ENCODE measurements at regions not wholly inside any gene's neighbourhood (a gene's known extent, or its start where the extent isn't known, plus 50 kb on each side); places are given as distances from the start of the nearest gene placed in this dataset.
"Not testable (repeated sequence)": the region's sequence is repeated elsewhere in the genome, so short reads cannot be mapped to it uniquely, and the experiment has no call there.

DNA sequence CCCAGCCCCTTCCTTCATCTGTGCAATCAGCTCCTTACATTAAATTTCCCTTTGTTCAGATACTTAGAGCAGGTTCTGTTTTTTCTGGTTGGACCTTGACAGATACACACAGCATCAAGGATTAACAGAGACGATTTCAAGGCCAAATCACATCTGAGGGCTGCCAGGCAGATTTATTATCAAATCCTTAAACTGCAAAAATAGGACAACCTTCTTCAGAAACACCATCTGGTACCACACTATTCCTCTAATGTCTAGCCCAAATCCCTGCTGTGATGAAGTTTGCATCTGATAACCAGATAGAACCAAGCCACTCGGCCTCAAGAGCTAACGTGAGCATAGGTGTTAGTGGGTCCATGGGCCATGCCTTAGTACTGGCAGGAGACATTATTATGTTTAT lies 250.7 kb upstream of the PROK2 start:
- no peak for DNase-seq (ENCODE audit: low read depth, low spot score)

DNA sequence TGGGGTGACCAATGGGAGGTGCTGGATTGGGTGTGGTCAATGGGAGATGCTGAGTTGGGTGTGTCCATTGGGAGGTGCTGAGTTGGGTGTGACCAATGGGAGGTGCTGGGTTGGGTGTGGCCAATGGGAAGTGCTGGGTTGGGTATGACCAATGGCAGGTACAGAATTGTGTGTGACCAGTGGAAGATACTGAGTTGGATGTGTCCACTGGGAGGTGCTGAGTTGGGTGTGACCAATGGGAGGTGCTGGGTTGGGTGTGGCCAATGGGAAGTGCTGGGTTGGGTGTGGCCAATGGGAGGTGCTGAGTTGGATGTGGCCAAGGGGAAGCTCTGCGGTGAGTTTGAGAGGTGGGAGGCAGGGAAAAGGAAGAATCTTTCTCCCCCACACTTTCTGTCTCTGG lies 250.0 kb upstream of the PROK2 start:
- no peak for DNase-seq (ENCODE audit: low read depth, low spot score)

- no peak for DNase-seq (ENCODE audit: low read depth, low spot score)
Measured at GRCh38 chr3:72033666-72034428, 248.9 kb upstream of the PROK2 start.

GRCh38 chr3:72032441-72033135 lies 247.6 kb upstream of the PROK2 start:
- DNase-seq (ENCODE audit: low read depth, low spot score): no peak

GRCh38 chr3:72031581-72031980 lies 246.6 kb upstream of the PROK2 start:
- no peak for DNase-seq (ENCODE audit: low read depth, low spot score)

DNA sequence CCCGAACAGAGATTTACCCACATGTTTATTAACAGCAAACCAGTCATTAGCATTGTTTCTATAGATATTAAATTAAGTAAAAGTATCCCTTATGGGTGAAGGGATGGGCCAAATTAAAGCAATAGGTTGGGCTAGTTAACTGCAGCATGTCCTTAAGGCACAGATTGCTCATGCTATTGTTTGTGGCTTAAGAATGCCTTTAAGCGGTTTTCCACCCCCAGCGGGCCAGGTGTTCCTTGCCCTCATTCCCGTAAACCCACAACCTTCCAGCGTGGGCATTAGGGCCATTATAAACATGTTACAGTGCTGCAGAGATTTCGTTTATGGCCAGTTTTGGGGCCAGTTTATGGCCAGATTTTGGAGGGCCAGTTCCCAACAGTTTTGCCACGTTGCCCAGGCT lies 245.3 kb upstream of the PROK2 start:
- DNase-seq (ENCODE audit: low read depth, low spot score): not testable (repeated sequence)

GRCh38 chr3:72028726-72029125 lies 243.8 kb upstream of the PROK2 start:
- not testable (repeated sequence) for DNase-seq (ENCODE audit: low read depth, low spot score)

GRCh38 chr3:72028307-72028706 lies 243.4 kb upstream of the PROK2 start:
- DNase-seq (ENCODE audit: low read depth, low spot score): not testable (repeated sequence)

DNA sequence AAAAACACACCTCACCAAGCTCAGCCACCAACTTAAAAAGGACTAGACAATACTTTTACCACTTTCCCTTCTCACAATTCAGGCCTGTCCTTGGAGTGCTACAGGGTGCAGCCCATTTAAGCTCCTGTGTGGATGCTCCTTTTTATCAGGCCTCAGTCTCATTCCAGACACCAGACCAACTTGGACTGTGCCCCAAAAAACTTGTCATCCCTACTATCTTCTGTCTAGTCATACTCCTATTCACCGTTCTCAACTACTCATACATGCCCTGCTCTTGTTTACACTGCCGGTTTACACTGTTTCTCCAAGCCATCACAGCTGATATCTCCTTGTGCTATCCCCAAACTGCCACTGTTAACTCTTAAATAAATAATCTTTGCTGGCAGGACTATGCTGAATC lies 242.8 kb upstream of the PROK2 start:
- DNase-seq (ENCODE audit: low read depth, low spot score): not testable (repeated sequence)

DNA sequence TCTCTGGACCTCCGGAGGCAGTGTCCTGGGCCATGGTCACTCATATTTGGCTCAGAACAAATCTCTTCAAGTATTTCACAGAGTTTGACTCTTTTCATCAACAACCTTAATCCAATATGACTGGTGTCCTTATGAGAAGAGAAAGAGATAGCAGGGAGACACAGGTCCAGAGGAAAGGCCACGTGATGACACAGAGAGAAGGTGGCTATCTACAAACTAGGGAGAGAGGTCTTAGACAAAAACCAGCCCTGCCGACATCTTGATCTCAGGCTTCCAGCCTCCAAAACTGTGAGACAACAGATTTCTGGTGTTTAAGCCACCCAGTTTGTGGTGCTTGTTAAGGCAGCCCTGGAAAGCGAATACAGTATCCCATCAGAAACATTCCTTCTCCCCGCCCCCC lies 237.1 kb upstream of the PROK2 start:
- no peak for DNase-seq (ENCODE audit: low read depth, low spot score)

DNA sequence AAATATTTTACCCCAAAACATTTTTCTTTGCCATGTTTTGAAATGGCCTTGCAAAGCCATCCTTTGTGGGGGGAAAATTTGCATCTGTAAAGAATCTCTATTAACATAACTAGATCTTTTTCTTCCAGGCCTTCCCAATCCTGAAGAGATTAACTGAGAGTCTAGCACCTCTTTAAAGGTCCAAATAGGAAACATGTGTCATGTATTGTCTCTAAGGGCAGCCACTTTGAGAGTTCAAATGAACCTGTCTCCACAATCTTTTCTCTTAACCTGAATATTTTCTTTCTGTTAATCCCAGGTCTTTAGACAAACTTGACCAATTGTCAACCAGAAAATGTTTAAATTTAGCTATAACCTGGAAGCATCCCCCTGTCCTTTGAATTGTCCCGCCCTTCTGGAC lies 236.6 kb upstream of the PROK2 start:
- no peak for DNase-seq (ENCODE audit: low read depth, low spot score)

- DNase-seq (ENCODE audit: low read depth, low spot score): no peak
Measured at GRCh38 chr3:72018343-72018984, 233.5 kb upstream of the PROK2 start.

GRCh38 chr3:72017935-72018334 lies 233.0 kb upstream of the PROK2 start:
- no peak for DNase-seq (ENCODE audit: low read depth, low spot score)

- no peak for DNase-seq (ENCODE audit: low read depth, low spot score)
Measured at GRCh38 chr3:72017311-72017710, 232.4 kb upstream of the PROK2 start.

DNA sequence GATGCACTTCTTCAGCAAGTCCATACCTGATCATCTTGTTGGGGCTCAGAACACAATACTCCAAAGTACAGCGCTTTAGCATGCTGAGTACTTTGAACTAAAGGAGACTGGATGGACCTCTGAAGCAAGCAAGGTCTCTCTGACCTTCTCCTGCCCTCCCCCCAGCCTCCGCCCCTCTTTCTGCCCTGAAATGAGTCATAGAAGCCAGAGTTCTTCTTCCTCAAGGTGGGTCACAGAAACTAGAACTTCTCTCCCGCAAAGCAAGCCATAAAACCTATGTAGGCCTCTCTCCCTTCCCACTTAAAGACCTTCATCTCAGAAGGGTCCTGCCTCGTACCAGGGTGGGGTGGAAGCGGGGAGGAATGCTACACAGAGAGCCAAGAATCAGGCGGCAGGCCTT lies 230.5 kb upstream of the PROK2 start:
- DNase-seq (ENCODE audit: low read depth, low spot score): no peak

- DNase-seq (ENCODE audit: low read depth, low spot score): no peak
Measured at GRCh38 chr3:72013084-72013483, 228.1 kb upstream of the PROK2 start.

DNA sequence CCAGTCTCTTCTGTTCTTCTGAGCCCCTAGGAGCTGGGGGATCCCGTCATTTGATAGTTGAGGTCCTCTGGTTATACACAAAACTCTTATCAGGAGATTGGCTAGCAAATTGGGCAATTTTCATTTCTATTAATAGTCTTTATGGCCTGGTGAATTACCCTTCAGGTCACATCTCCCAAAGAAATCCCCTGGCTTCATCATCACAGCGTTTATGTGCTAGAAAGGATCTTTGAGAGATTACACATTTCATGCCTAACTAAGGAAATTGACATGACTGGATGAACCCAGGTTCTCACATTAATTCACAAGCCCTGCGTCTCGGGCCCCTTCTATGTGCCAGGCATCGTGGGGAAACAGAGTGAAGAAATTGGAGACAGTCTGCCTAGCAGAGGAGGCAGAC lies 227.4 kb upstream of the PROK2 start:
- no peak for DNase-seq (ENCODE audit: low read depth, low spot score)

DNA sequence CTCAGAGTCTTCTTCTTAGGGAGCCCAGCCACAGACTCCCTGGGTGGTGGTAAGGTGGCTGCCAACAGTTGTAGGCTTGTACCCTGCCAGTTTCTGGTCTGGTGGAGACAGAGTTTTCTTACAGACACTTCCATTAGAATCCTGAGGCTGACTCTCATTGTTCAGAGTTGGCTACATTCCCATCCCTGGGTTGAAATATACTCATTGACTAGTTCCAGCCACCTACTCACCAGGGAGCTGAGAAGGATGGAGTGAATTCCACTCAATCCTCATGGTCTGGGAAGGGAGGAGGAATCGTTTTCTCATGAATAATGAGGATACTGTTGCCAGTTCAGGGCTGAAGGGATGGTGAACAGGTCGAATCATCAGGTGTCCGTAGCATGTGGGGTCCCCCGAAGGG lies 226.5 kb upstream of the PROK2 start:
- no peak for DNase-seq (ENCODE audit: low read depth, low spot score)

GRCh38 chr3:72009851-72010443 lies 225.0 kb upstream of the PROK2 start:
- DNase-seq (ENCODE audit: low read depth, low spot score): no peak

DNA sequence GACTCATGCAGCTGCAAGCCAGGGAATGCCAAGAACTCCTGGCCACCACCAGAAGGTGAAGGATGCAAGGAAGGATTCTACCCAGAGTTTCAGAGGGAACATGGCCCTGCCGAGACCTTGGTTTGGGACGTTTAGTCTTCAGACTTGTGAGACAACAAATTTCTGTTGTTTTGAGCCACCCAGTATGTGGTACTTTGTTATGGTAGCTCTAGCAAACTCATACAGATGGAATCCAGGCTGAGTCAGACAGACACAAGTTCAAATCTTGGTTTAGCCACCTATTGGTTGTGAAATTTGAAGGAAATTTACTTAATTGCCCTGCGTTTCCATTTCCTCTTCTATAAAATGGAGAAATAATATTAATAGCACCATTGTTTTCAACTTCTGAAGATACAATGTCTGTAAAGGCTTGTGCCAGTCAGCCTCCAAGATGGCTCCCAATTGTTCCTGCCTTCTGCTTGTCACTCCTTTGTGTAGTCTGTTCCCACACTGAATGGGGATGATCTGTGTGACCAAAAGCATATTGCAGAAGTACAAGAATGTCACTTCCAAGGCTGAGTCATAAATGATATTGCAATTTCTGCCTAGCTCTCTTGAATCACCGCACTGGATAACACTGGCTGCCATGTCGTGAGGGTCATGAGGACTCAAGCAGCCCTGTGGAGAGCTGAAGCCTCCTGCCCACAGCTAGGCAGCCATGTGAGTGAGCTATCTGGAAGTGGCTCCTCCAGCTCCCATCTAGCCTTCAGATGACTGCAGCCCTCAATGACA lies 223.5 kb upstream of the PROK2 start:
- no peak for DNase-seq (ENCODE audit: low read depth, low spot score)

GRCh38 chr3:72006631-72007556 lies 221.9 kb upstream of the PROK2 start:
- DNase-seq (ENCODE audit: low read depth, low spot score): no peak

Measured in activated CD4-positive, CD25-positive, alpha-beta regulatory T cell treated with anti-CD3 and anti-CD28 coated beads, Interleukin-2, amount 50 U/mL, for 16 hours (primary cell).